Caco-2 (cell line): ENCODE measurements at regions not wholly inside any gene's neighbourhood (a gene's known extent, or its start where the extent isn't known, plus 50 kb on each side); places are given as distances from the start of the nearest gene placed in this dataset.
"Not testable (repeated sequence)": the region's sequence is repeated elsewhere in the genome, so short reads cannot be mapped to it uniquely, and the experiment has no call there.

Experiments used
- BruUV-seq: library from RNA; stranded (reverse); fragments of 400-500 nt; replicated peaks from 2 replicates; lab custom pipeline; 2021; lab: Mats Ljungman, UMichigan
- CTCF ChIA-PET: fragments of 300-600 bp; sonication (Branson Sonifier 250); formaldehyde crosslinking; loops from one replicate; lab custom pipeline; 2022; ENCODE audit warnings: antibody characterized with exemption; lab: Charles Lee
- POLR2A ChIA-PET: fragments of 300-600 bp; sonication (Branson Sonifier 250); formaldehyde crosslinking; loops from one replicate; lab custom pipeline; 2022; ENCODE audit warnings: antibody characterized with exemption; lab: Charles Lee
- DNase-seq, 2 experiments: peaks; one replicate each; pipeline versions ENCODE4 v3.0.0 to v3.0.0-alpha.2; 2020 to 2022
- H3K27me3 ChIP-seq: replicated peaks from 2 replicates; pipeline ENCODE4 v1.6.0; 2011; ENCODE audit warnings: low read length; ENCODE audit not compliant: control insufficient read depth, insufficient read depth
- H3K36me3 ChIP-seq: 2 replicates; pipeline ENCODE4 v1.5.1; 2011; ENCODE audit warnings: low read length; ENCODE audit not compliant: control insufficient read depth, insufficient read depth
- H3K4me1 ChIP-seq: fragments of 250-450 bp; sonication (Bioruptor Pico); 2 replicates; pipeline ENCODE4 v1.5.1; 2020; ENCODE audit warnings: mild to moderate bottlenecking
- H3K4me3 ChIP-seq: 2 replicates; pipeline ENCODE4 v1.5.1; 2011; ENCODE audit warnings: low read depth, mild to moderate bottlenecking, control low read depth, low read length
- H3K9me3 ChIP-seq: fragments of 250-450 bp; sonication (Bioruptor Pico); 2 replicates; pipeline ENCODE4 v1.5.1; 2020; ENCODE audit warnings: mild to moderate bottlenecking, moderate library complexity
- H3K27ac Mint-ChIP-seq: one replicate; pipeline ENCODE4 v1.8.0; 2022; ENCODE audit warnings: mixed read lengths; ENCODE audit not compliant: unreplicated experiment
- H3K27me3 Mint-ChIP-seq: one replicate; pipeline ENCODE4 v1.8.0; 2022; ENCODE audit warnings: mixed read lengths; ENCODE audit not compliant: insufficient read depth, unreplicated experiment
- H3K36me3 Mint-ChIP-seq: one replicate; pipeline ENCODE4 v1.8.0; 2022; ENCODE audit warnings: mild to moderate bottlenecking, mixed read lengths; ENCODE audit not compliant: insufficient read depth, unreplicated experiment
- H3K4me1 Mint-ChIP-seq: one replicate; pipeline ENCODE4 v1.8.0; 2022; ENCODE audit warnings: low read depth, mixed read lengths; ENCODE audit not compliant: unreplicated experiment
- H3K4me3 Mint-ChIP-seq: one replicate; pipeline ENCODE4 v1.8.0; 2022; ENCODE audit warnings: mild to moderate bottlenecking, moderate library complexity, mixed read lengths; ENCODE audit not compliant: unreplicated experiment
- H3K9me3 Mint-ChIP-seq: one replicate; pipeline ENCODE4 v1.8.0; 2022; ENCODE audit warnings: mixed read lengths; ENCODE audit not compliant: unreplicated experiment
- intact Hi-C: fragments of 100-400 bp; cut with micrococcal nuclease; formaldehyde crosslinking; loops from one replicate; pipeline ENCODE4 v1.10.0; 2022; ENCODE audit not compliant: unreplicated experiment
- TF ChIP-seq, protein P1 (sequence below), 2 experiments: fragments of 200-600 bp in 1 of 2; IDR thresholded peaks; 1 replicate in 1 of 2; 2 replicates in 1 of 2; pipeline versions ENCODE4 v1.5.1 to v1.8.0; 2011 to 2022; ENCODE audit warnings: antibody characterized with exemption in 1 of 2, control low read depth in 1 of 2, inconsistent platforms in 1 of 2, low read depth in 1 of 2, low read length in 1 of 2, mild to moderate bottlenecking in 1 of 2, moderate library complexity in 1 of 2; ENCODE audit not compliant: insufficient read depth in 1 of 2, severe bottlenecking in 1 of 2, unreplicated experiment in 1 of 2

DNA sequence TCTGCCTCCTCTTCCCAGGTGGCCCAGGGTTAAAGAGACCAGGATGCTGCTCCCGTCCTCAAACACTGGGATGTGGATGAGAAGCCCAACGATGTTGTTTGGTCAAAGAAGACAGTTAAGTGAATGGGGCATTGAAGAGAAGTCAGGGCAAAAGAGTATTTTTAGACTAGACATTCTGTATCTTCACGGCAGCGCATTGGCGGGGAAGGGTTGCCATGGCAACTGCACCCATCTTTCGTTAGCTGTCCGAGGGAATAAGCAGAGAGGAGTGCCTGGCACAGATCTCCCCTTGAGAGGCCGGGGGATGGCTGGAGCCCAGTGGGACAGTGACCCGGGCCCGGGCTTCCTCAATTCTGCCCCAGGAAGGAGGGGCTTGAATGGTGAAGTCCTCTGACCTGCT is 56.4 kb upstream of the GPR31 start:
- H3K4me3 Mint-ChIP-seq, result no peak overlapping the region
- CTCF ChIA-PET, result no interaction called here

DNA sequence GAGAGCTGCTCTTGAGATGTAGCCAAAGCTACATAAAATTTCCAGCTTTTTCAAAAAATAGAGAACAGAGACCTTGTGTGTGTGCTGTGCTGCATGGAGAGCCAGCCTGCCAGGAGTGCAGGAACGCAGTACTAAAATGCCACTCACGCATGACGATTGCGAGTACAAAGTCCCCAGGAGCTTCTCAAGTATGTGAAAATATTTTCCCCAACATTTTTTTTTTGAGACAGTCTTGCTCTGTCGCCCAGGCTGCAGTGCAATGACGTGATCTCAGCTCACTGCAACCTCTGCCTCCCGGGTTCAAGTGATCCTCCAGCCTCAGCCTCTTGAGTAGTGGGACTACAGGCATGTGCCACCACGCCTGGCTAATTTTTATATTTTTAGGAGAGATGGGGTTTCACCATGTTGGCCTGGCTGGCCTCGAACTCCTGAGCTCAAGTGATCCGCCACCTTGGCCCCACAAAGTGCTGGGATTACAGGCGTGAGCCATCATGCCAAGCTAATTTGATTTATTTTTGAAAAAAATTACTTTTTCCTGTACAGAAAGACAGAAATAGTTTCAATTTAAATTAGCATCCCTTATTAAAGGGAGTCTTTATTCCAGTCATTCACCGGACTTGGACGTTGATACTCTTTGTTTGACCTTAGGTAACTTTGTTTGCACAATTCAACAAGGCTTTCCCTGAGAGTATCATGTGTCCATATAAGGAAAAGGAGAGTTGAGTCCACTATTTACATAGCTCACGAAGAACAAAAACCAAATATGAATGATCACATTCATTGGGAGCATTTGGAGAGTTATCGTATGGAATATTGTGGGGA is 57.9 kb upstream of the GPR31 start:
- H3K36me3 ChIP-seq, H3K9me3 ChIP-seq, H3K4me3 ChIP-seq, H3K4me3 Mint-ChIP-seq, intact Hi-C loops, BruUV-seq, H3K27me3 Mint-ChIP-seq, DNase-seq, H3K27me3 ChIP-seq, H3K9me3 Mint-ChIP-seq: not testable (repeated sequence)
- CTCF ChIA-PET, result interaction anchor here (0.9 to 1.6 kb wide), 3 partner anchors 71 to 136 kb away, joined by 3 to 6 read pairs (median 5); no protein-coding TSS in a partner anchor
- POLR2A ChIA-PET, result interaction anchor here (0.6 kb wide), 1 partner anchor 211 kb away, joined by 3 read pairs; no protein-coding TSS in a partner anchor
- Mint-ChIP-seq H3K36me3 (peaks cover 14% of the 10 kb centered on the region), H3K4me1 (peaks cover 38% of the 10 kb centered on the region), H3K27ac (peak overlapping the region; percentile 69)
- peaks cover 24% of the 10 kb centered on the region for H3K4me1 ChIP-seq

More for the DNA sequence above, 56.4 kb upstream of the GPR31 start:
- intact Hi-C loops, result no loop called here
- H3K9me3 ChIP-seq, result no peaks in the 10 kb centered on the region
- H3K4me1 Mint-ChIP-seq, result peaks cover 37% of the 10 kb centered on the region
- no TSS peak for BruUV-seq
- H3K4me3 ChIP-seq, result no peak overlapping the region
- H3K27me3 ChIP-seq, result no peaks in the 10 kb centered on the region
- no peaks in the 10 kb centered on the region for H3K27me3 Mint-ChIP-seq
- H3K9me3 Mint-ChIP-seq, result no peaks in the 10 kb centered on the region
- TF ChIP-seq, protein P1, sequence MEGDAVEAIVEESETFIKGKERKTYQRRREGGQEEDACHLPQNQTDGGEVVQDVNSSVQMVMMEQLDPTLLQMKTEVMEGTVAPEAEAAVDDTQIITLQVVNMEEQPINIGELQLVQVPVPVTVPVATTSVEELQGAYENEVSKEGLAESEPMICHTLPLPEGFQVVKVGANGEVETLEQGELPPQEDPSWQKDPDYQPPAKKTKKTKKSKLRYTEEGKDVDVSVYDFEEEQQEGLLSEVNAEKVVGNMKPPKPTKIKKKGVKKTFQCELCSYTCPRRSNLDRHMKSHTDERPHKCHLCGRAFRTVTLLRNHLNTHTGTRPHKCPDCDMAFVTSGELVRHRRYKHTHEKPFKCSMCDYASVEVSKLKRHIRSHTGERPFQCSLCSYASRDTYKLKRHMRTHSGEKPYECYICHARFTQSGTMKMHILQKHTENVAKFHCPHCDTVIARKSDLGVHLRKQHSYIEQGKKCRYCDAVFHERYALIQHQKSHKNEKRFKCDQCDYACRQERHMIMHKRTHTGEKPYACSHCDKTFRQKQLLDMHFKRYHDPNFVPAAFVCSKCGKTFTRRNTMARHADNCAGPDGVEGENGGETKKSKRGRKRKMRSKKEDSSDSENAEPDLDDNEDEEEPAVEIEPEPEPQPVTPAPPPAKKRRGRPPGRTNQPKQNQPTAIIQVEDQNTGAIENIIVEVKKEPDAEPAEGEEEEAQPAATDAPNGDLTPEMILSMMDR (IDR thresholded peaks at IDR 0.05; ENCODE audit: insufficient read depth in 1 of 2, low read depth in 1 of 2, low read length in 1 of 2, severe bottlenecking in 1 of 2, unreplicated experiment in 1 of 2), result no peak
- no peaks in the 10 kb centered on the region for H3K36me3 ChIP-seq
- no peak overlapping the region for H3K27ac Mint-ChIP-seq
- POLR2A ChIA-PET, result no interaction called here
- DNase-seq, result no peak
- H3K4me1 ChIP-seq, result peaks cover 15% of the 10 kb centered on the region
- peaks cover under 1% of the 10 kb centered on the region for H3K36me3 Mint-ChIP-seq

DNA sequence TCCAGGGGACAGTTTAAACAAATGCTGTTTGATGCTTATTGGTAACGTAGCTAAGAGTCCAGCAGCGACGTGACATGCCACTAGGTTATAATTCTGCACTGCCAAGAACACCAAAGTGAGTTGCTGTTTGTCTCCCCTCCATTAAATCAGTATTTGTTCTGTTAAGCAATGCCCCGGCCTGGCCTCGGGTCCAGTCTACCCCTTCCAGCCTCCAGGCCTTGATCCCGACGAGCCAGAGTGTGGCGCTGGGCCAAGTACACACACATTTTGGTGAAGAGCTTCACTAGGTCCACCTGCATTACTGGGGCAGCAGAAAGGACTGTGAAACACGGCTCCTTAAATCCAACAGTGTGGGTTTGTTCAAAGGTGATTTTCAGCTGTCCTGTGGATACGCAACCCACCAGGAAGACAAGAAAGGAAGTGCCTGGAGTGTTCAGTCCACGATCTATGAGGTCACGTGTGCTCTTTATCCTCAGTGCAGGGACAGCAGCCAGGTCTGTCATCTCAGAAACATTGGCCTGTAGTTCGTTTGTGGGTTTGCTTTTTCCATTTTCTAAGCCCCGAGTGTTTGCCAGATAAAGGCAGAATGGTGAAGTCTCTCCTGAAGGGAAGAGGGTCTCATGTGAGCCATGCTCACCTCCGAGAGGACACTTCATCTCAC is 58.7 kb upstream of the GPR31 start:
- Mint-ChIP-seq H3K36me3 (peaks cover 14% of the 10 kb centered on the region), H3K27ac (peak overlapping the region; percentile 88), H3K4me1 (peaks cover 38% of the 10 kb centered on the region)
- H3K9me3 Mint-ChIP-seq, H3K27me3 Mint-ChIP-seq, intact Hi-C loops, POLR2A ChIA-PET, H3K27me3 ChIP-seq, H3K36me3 ChIP-seq, H3K4me3 Mint-ChIP-seq, H3K9me3 ChIP-seq, H3K4me3 ChIP-seq: not testable (repeated sequence)
- CTCF ChIA-PET, result interaction anchor here (0.9 to 1.6 kb wide), 3 partner anchors 70 to 135 kb away, joined by 3 to 6 read pairs (median 5); no protein-coding TSS in a partner anchor
- TSS peak; percentile 38 for BruUV-seq
- H3K4me1 ChIP-seq, result peaks cover 32% of the 10 kb centered on the region
- peak; percentile 42 to 58 for DNase-seq

DNA sequence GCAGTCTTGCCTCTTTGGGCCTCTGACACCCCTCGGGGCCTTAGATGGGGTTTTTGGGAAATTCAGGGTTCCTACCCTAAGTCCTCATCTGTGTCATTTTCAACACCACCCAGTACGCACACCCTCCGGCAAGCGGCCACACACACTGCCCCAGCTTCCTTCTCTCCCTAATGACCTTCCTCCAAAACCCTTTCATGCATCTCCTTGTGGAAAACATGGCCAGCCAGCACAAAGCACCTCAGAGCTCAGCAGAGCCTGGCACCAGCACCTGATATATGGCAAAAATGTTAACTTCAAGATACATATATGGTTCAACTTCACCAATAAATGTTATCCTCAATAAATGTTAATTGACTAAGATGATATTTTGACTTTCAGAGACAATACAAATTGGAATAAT is 59.3 kb upstream of the GPR31 start:
- BruUV-seq, H3K36me3 ChIP-seq, intact Hi-C loops, POLR2A ChIA-PET, H3K27me3 ChIP-seq, H3K9me3 ChIP-seq, H3K27me3 Mint-ChIP-seq, H3K4me3 ChIP-seq, H3K4me3 Mint-ChIP-seq, H3K9me3 Mint-ChIP-seq, DNase-seq: not testable (repeated sequence)
- CTCF ChIA-PET, result interaction anchor here (1.6 kb wide), 1 partner anchor 125 kb away, joined by 3 read pairs; no protein-coding TSS in a partner anchor
- Mint-ChIP-seq H3K4me1 (peaks cover 38% of the 10 kb centered on the region), H3K27ac (peak overlapping the region; percentile 88), H3K36me3 (peaks cover 14% of the 10 kb centered on the region)
- H3K4me1 ChIP-seq, result peaks cover 37% of the 10 kb centered on the region

DNA sequence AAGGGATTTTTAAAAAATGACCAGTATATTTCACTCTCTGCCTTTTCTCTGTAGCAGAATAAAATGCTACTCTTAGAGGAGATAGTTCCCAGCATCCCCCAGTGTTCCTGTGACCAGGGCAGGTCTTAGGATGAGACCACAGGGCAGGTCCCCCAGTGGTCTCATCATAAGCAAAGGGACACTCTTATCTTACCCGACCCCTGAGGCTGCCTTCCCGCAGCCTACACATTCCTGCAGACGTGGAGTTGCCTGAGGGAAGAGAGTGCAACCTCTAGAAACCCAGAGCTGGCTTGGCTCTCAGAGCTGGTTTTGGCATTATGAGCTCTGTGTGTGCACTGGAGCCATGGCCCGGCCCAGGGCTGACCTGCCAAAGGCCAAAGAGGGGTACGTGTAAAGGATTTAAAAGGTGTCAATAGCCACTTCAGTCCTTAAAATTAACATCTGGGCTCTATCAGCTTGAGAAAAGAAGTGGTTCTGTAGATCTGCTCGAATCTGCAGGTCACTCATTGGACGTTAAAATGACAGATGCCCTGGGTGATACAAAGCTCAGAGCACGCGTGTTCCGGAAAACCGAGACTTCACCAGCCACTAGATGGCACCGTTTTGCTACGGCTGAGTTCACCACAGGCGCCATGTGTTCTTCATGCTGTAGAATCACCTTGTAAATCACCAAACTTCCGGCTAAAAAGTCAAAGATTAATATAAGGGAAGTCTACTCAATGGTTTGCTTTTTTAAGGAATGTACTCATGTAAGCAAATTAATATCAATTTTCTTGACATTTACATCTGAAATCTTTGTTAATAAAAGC is 60.4 kb upstream of the GPR31 start:
- Mint-ChIP-seq H3K4me3 (peak overlapping the region; percentile 29), H3K27ac (peak overlapping the region; percentile 81), H3K36me3 (peaks cover 14% of the 10 kb centered on the region), H3K4me1 (peaks cover 35% of the 10 kb centered on the region)
- H3K9me3 Mint-ChIP-seq, H3K36me3 ChIP-seq, H3K9me3 ChIP-seq, H3K27me3 ChIP-seq, H3K4me3 ChIP-seq, intact Hi-C loops, H3K27me3 Mint-ChIP-seq, BruUV-seq: not testable (repeated sequence)
- peak in 1 of 2 experiments; percentile 37 for DNase-seq
- peaks cover 37% of the 10 kb centered on the region for H3K4me1 ChIP-seq
- POLR2A ChIA-PET, result interaction anchor here (0.6 to 0.7 kb wide), 2 partner anchors 58 to 134 kb away, joined by 3 read pairs; no protein-coding TSS in a partner anchor
- CTCF ChIA-PET, result interaction anchor here (0.8 kb wide), 2 partner anchors 71 to 133 kb away, joined by 3 to 4 read pairs; no protein-coding TSS in a partner anchor
